ENCODE measurements at regions not wholly inside any gene's neighbourhood (a gene's known extent, or its start where the extent isn't known, plus 50 kb on each side); places are given as distances from the start of the nearest gene placed in this dataset.

DNA sequence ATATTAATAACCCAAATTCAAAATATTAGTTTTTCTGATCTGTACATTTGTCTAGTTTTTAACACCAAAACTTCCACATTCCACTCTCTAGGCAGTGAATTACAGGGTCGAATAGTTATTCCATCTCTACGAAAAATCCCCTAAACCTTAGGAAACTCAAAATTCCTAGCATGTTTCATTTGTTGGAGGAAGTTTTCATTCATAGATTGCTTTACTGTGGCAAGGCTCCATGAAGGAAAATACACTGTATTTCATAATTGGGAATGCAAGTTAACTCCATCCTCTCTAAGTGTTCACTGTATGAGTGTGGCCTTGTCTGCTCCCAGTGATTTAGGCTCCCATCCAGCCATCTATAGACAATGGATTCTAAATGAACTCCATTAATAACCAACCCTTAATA, 296.1 kb downstream of the TENT5A start:
- Histone ChIP-seq H3K4me2 (ENCODE audit: insufficient read depth in 1 of 2, low read depth in 2 of 2, low read length in 2 of 2) (no peak overlapping the region), H3K23me2 (ENCODE audit: low read depth, low read length) (no peaks in the 10 kb centered on the region), H3K9ac (replicated peaks in 1 of 4; ENCODE audit: extremely low read depth in 1 of 4, low read depth in 3 of 4, low read length in 3 of 4) (no peak overlapping the region), H4K5ac (ENCODE audit: insufficient read length, low read depth, low read length) (no peak overlapping the region), H3K27ac (ENCODE audit: low read depth, low read length) (no peak overlapping the region), H3K56ac (replicated peaks; ENCODE audit: insufficient read length, low read depth, low read length) (no peak overlapping the region), H3K23ac (ENCODE audit: insufficient read length) (no peak overlapping the region), H3K27me3 (replicated peaks in 1 of 4; ENCODE audit: control insufficient read depth in 3 of 4, extremely low read depth in 1 of 4, insufficient read depth in 3 of 4, low read length in 3 of 4) (no peaks in the 10 kb centered on the region), H4K91ac (replicated peaks; ENCODE audit: insufficient read length, low read length) (no peak overlapping the region), H2BK5ac (ENCODE audit: low read depth, low read length) (no peak overlapping the region), H3K4me3 (ENCODE audit: extremely low read depth in 1 of 4, insufficient read depth in 2 of 4, low read depth in 3 of 4, low read length in 4 of 4) (no peak overlapping the region), H2BK12ac (ENCODE audit: low read depth, low read length) (no peak overlapping the region), H3K18ac (ENCODE audit: extremely low read depth, low read length) (no peak overlapping the region), H4K20me1 (replicated peaks in 1 of 2; ENCODE audit: control insufficient read depth in 1 of 2, insufficient read depth in 2 of 2, low read length in 2 of 2) (no peaks in the 10 kb centered on the region), H2BK20ac (ENCODE audit: low read length) (no peak overlapping the region), H3K4ac (replicated peaks; ENCODE audit: insufficient read length, low read depth, low read length) (no peak overlapping the region), H4K8ac (ENCODE audit: extremely low read depth, insufficient read depth, low read length) (no peak overlapping the region), H2AK5ac (ENCODE audit: low read depth, low read length) (no peak overlapping the region), H3K9me3 (ENCODE audit: insufficient read depth in 2 of 2, low read depth in 1 of 2, low read length in 1 of 2) (no peaks in the 10 kb centered on the region), H3K36me3 (ENCODE audit: control insufficient read depth in 2 of 4, insufficient read depth in 4 of 4, low read length in 3 of 4) (no peaks in the 10 kb centered on the region), H2AFZ (ENCODE audit: low read length) (no peak overlapping the region), H3K79me1 (ENCODE audit: low read depth, low read length) (no peaks in the 10 kb centered on the region), H2BK15ac (ENCODE audit: low read length) (no peak overlapping the region), H3K14ac (ENCODE audit: insufficient read length) (no peak overlapping the region), H2BK120ac (replicated peaks; ENCODE audit: low read depth, low read length) (no peak overlapping the region), H3K4me1 (replicated peaks in 1 of 4; ENCODE audit: control insufficient read depth in 3 of 4, insufficient read depth in 4 of 4, low read length in 3 of 4) (peaks cover 0 to 4% (median 2%) of the 10 kb centered on the region in 4 experiments; a peak in 2 of 7 replicates), H3K79me2 (ENCODE audit: control insufficient read depth in 1 of 2, insufficient read depth in 2 of 2, low read length in 2 of 2) (no peaks in the 10 kb centered on the region)
- ChIA-PET CTCF (ENCODE audit: partially characterized antibody) (interaction anchor here (1.1 kb wide), 1 partner anchor 214 kb away, joined by 3 read pairs; no protein-coding TSS in a partner anchor), POLR2A (ENCODE audit: partially characterized antibody) (no interaction called here)
- WGBS, 2 experiments (ENCODE audit: extremely low coverage in 1 of 2, insufficient coverage in 1 of 2, insufficient read length in 1 of 2, insufficient replicate concordance in 2 of 2, low coverage in 1 of 2, low lambda C conversion rate in 2 of 2, missing lambda C conversion rate in 1 of 2) = 81% methylated on average over 2 of the region's 2 CpGs; no CpG with 5 or more reads in 1 of the 2 experiments
- FAIRE-seq (no peak), DNase-seq (ENCODE audit: low read depth in 1 of 2, low spot score in 2 of 2) (no peak)
- TF ChIP-seq PHF8 (conservative IDR thresholded peaks at IDR 0.05; ENCODE audit: low read depth, low read length) = no peak
- TF ChIP-seq KDM1A (IDR thresholded peaks at IDR 0.05; ENCODE audit: borderline replicate concordance, low read length) = no peak
- no peak for TF ChIP-seq HDAC6 (IDR thresholded peaks at IDR 0.05; ENCODE audit: low read depth, low read length)
- no peak for TF ChIP-seq SIX5 (IDR thresholded peaks at IDR 0.05; ENCODE audit: low read depth, low read length)
- TF ChIP-seq HDAC2 (IDR thresholded peaks at IDR 0.05; ENCODE audit: borderline replicate concordance in 1 of 2, low read depth in 2 of 2, low read length in 2 of 2) = no peak
- no peak for TF ChIP-seq MAFK (IDR thresholded peaks at IDR 0.05; ENCODE audit: low read depth, low read length)
- TF ChIP-seq TAF7 (optimal IDR thresholded peaks at IDR 0.05; ENCODE audit: borderline replicate concordance, low read depth, low read length) = no peak
- TF ChIP-seq CREB1 (IDR thresholded peaks at IDR 0.05) = no peak
- TF ChIP-seq YY1 (IDR thresholded peaks at IDR 0.05; ENCODE audit: low read depth, low read length) = no peak
- no peak for TF ChIP-seq TBP (IDR thresholded peaks at IDR 0.05; ENCODE audit: low read depth, low read length)

Data from H1 (cell line).